ENCODE measurements at regions not wholly inside any gene's neighbourhood (a gene's known extent, or its start where the extent isn't known, plus 50 kb on each side); places are given as distances from the start of the nearest gene placed in this dataset.

DNA sequence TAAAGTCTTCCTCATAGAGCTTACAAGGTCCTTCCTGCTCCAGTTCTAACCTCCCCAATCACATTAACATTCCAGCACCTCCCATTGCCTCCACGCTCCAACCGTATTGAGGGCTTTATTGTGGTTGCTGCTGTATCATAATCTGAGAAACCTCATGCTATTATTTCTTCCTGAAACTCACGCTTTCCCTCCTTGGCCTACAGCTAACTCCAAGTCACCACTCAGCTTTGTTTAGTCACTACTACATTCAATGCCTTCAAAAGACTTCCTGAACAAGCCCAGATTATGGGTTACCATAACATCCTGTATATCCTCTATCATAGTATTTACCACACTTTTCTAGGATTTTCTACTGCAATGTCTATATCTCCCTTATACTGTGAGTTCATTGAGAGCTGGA is 230.4 kb downstream of the IKZF2 start:
- no peaks in the 10 kb centered on the region; the same call in 2 of the 3 replicates for H3K9me3 ChIP-seq (replicated peaks; ENCODE audit: control insufficient read depth, insufficient read depth, low read length)
- no peak overlapping the region for H3K4me3 ChIP-seq
- no peaks in the 10 kb centered on the region for H3K79me2 ChIP-seq (ENCODE audit: control insufficient read depth, insufficient read depth, low read length)
- no peaks in the 10 kb centered on the region for H3K27me3 ChIP-seq (replicated peaks in 1 of 2; ENCODE audit: control insufficient read depth in 2 of 2, insufficient read depth in 2 of 2, low read length in 1 of 2)
- RAD21 ChIA-PET (ENCODE audit: unreplicated experiment), result interaction anchor here (0.9 kb wide), 1 partner anchor 143 kb away, joined by 3 read pairs; no protein-coding TSS in a partner anchor
- CTCF ChIA-PET, result interaction anchor here (1.8 kb wide), 1 partner anchor 10 kb away, joined by 4 read pairs; no protein-coding TSS in a partner anchor
- no TSS peak for BruUV-seq (replicated peaks)
- no peak overlapping the region for H3K27ac ChIP-seq (ENCODE audit: control insufficient read depth, insufficient read depth)
- no peaks in the 10 kb centered on the region for H4K20me1 ChIP-seq (ENCODE audit: control insufficient read depth, insufficient read depth)
- ATAC-seq (no peak), FAIRE-seq (no peak), DNase-seq (ENCODE audit: low read depth, low spot score) (no peak)
- in situ Hi-C loops (cut with MboI) (no loop called here), intact Hi-C loops (cut with micrococcal nuclease; ENCODE audit: unreplicated experiment) (no loop called here)
- no peak overlapping the region for H3K9ac ChIP-seq (ENCODE audit: control insufficient read depth, insufficient read depth, low read length)
- TF ChIP-seq CHD1 (IDR thresholded peaks at IDR 0.05; ENCODE audit: low read depth, low read length) (no peak), RFX5 (IDR thresholded peaks at IDR 0.05; ENCODE audit: low read depth, low read length) (no peak), YBX1 (IDR thresholded peaks at IDR 0.05) (no peak), MYB (IDR thresholded peaks at IDR 0.05; ENCODE audit: borderline replicate concordance, low read depth, low read length) (no peak), JUND (IDR thresholded peaks at IDR 0.05; ENCODE audit: low read depth, low read length) (no peak), CREB1 (IDR thresholded peaks at IDR 0.05; ENCODE audit: low read depth) (no peak), IKZF1 (conservative IDR thresholded peaks at IDR 0.05) (no peak), PAX8 (IDR thresholded peaks at IDR 0.05) (no peak), STAT1 (conservative IDR thresholded peaks at IDR 0.05) (no peak), SUZ12 (IDR thresholded peaks at IDR 0.05; ENCODE audit: unreplicated experiment) (no peak), TAF1 (IDR thresholded peaks at IDR 0.05; ENCODE audit: borderline replicate concordance, low read depth, low read length) (no peak), RAD51 (IDR thresholded peaks at IDR 0.05) (no peak), ZSCAN29 (IDR thresholded peaks at IDR 0.05) (no peak), HDAC6 (IDR thresholded peaks at IDR 0.05; ENCODE audit: unreplicated experiment) (no peak), CHD4 (IDR thresholded peaks at IDR 0.05) (no peak), SPI1 (IDR thresholded peaks at IDR 0.05; ENCODE audit: borderline replicate concordance, insufficient read depth, low read depth, low read length) (no peak), CBX5 (IDR thresholded peaks at IDR 0.05; ENCODE audit: low read depth) (no peak), NFYA (IDR thresholded peaks at IDR 0.05; ENCODE audit: borderline replicate concordance, low read depth, low read length) (no peak)
- TF ChIP-seq, protein P1, sequence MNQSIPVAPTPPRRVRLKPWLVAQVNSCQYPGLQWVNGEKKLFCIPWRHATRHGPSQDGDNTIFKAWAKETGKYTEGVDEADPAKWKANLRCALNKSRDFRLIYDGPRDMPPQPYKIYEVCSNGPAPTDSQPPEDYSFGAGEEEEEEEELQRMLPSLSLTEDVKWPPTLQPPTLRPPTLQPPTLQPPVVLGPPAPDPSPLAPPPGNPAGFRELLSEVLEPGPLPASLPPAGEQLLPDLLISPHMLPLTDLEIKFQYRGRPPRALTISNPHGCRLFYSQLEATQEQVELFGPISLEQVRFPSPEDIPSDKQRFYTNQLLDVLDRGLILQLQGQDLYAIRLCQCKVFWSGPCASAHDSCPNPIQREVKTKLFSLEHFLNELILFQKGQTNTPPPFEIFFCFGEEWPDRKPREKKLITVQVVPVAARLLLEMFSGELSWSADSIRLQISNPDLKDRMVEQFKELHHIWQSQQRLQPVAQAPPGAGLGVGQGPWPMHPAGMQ (IDR thresholded peaks at IDR 0.05; ENCODE audit: borderline replicate concordance), result no peak
- TF ChIP-seq, protein P2, sequence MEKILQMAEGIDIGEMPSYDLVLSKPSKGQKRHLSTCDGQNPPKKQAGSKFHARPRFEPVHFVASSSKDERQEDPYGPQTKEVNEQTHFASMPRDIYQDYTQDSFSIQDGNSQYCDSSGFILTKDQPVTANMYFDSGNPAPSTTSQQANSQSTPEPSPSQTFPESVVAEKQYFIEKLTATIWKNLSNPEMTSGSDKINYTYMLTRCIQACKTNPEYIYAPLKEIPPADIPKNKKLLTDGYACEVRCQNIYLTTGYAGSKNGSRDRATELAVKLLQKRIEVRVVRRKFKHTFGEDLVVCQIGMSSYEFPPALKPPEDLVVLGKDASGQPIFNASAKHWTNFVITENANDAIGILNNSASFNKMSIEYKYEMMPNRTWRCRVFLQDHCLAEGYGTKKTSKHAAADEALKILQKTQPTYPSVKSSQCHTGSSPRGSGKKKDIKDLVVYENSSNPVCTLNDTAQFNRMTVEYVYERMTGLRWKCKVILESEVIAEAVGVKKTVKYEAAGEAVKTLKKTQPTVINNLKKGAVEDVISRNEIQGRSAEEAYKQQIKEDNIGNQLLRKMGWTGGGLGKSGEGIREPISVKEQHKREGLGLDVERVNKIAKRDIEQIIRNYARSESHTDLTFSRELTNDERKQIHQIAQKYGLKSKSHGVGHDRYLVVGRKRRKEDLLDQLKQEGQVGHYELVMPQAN (conservative IDR thresholded peaks at IDR 0.05), result no peak
- POLR2A ChIA-PET, result no interaction called here
- no peaks in the 10 kb centered on the region for H3K36me3 ChIP-seq (ENCODE audit: control insufficient read depth in 2 of 2, insufficient read depth in 2 of 2, low read length in 1 of 2)
- peaks cover under 1% of the 10 kb centered on the region; the same call in 1 of the 2 replicates for H3K4me1 ChIP-seq (ENCODE audit: control insufficient read depth, insufficient read depth, low read length)
- WGBS (ENCODE audit: insufficient coverage, insufficient replicate concordance, low lambda C conversion rate, missing lambda C conversion rate), result 92% methylated on average over 3 of the region's 3 CpGs
- H2AFZ ChIP-seq (ENCODE audit: control insufficient read depth, low read depth, low read length), result no peak overlapping the region
- SMC1A ChIA-PET (ENCODE audit: uncharacterized antibody, unreplicated experiment), result interaction anchor here (0.6 to 1.2 kb wide), 4 partner anchors 10 to 106 kb away, joined by 3 to 5 read pairs (median 3); no protein-coding TSS in a partner anchor
- no peak overlapping the region for H3K4me2 ChIP-seq (ENCODE audit: control insufficient read depth, insufficient read depth)

Measured in GM12878 (cell line).